ENCODE measurements at regions not wholly inside any gene's neighbourhood (a gene's known extent, or its start where the extent isn't known, plus 50 kb on each side); places are given as distances from the start of the nearest gene placed in this dataset.

- no peak for TF ChIP-seq POLR2A (IDR thresholded peaks at IDR 0.05)
- TF ChIP-seq CTCF (IDR thresholded peaks at IDR 0.05): no peak
Observed at GRCh38 chr16:48003206-48003907, 152.4 kb downstream of the ABCC12 start.

GRCh38 chr16:48001324-48001895 lies 154.4 kb downstream of the ABCC12 start:
- WGBS, 2 donors: 63 to 65% methylated on average over 13 of the region's 13 CpGs
- TF ChIP-seq POLR2A (IDR thresholded peaks at IDR 0.05) (no peak), CTCF (IDR thresholded peaks at IDR 0.05) (no peak)
- intact Hi-C loops (cut with DNase I; ENCODE audit: low total_unique reads): no loop called here
- H3K4me3 ChIP-seq (ENCODE audit: low read depth, poor library complexity, severe bottlenecking): no peak overlapping the region
- DNase-seq (ENCODE audit: low spot score in 2 of 2): no peak

More at GRCh38 chr16:48003206-48003907, 152.4 kb downstream of the ABCC12 start:
- intact Hi-C loops (cut with DNase I; ENCODE audit: low total_unique reads): no loop called here
- no peak overlapping the region for H3K4me3 ChIP-seq (ENCODE audit: low read depth, poor library complexity, severe bottlenecking)
- 32 to 33% methylated on average over 4 of the region's 4 CpGs for WGBS, 2 donors
- DNase-seq (ENCODE audit: low spot score in 2 of 2): peak in 1 of 2 donors; percentile 75

- 86 to 91% methylated on average over 3 of the region's 3 CpGs for WGBS, 2 donors
- no peak overlapping the region for H3K4me3 ChIP-seq (ENCODE audit: low read depth, poor library complexity, severe bottlenecking)
- intact Hi-C loops (cut with DNase I; ENCODE audit: low total_unique reads): no loop called here
- DNase-seq (ENCODE audit: low spot score in 2 of 2): no peak
- TF ChIP-seq POLR2A (IDR thresholded peaks at IDR 0.05) (no peak), CTCF (IDR thresholded peaks at IDR 0.05) (no peak)
Observed at GRCh38 chr16:48000622-48001021, 155.2 kb downstream of the ABCC12 start.

- 82 to 86% methylated on average over 4 of the region's 4 CpGs for WGBS, 2 donors
- no peak for DNase-seq (ENCODE audit: low spot score in 2 of 2)
- TF ChIP-seq CTCF (IDR thresholded peaks at IDR 0.05) (no peak), POLR2A (IDR thresholded peaks at IDR 0.05) (no peak)
- H3K4me3 ChIP-seq (ENCODE audit: low read depth, poor library complexity, severe bottlenecking): no peak overlapping the region
- intact Hi-C loops (cut with DNase I; ENCODE audit: low total_unique reads): no loop called here
Observed at GRCh38 chr16:47999595-47999994, 156.2 kb downstream of the ABCC12 start.

GRCh38 chr16:47995354-47995753 lies 160.4 kb downstream of the ABCC12 start:
- intact Hi-C loops (cut with DNase I; ENCODE audit: low total_unique reads): no loop called here
- no peak for TF ChIP-seq POLR2A (IDR thresholded peaks at IDR 0.05)
- TF ChIP-seq CTCF (IDR thresholded peaks at IDR 0.05): no peak
- DNase-seq (ENCODE audit: low spot score in 2 of 2): no peak
- H3K4me3 ChIP-seq (ENCODE audit: low read depth, poor library complexity, severe bottlenecking): no peak overlapping the region
- 77 to 80% methylated on average over 2 of the region's 2 CpGs for WGBS, 2 donors
